ENCODE measurements at regions not wholly inside any gene's neighbourhood (a gene's known extent, or its start where the extent isn't known, plus 50 kb on each side); places are given as distances from the start of the nearest gene placed in this dataset.

- TF ChIP-seq, protein P1, sequence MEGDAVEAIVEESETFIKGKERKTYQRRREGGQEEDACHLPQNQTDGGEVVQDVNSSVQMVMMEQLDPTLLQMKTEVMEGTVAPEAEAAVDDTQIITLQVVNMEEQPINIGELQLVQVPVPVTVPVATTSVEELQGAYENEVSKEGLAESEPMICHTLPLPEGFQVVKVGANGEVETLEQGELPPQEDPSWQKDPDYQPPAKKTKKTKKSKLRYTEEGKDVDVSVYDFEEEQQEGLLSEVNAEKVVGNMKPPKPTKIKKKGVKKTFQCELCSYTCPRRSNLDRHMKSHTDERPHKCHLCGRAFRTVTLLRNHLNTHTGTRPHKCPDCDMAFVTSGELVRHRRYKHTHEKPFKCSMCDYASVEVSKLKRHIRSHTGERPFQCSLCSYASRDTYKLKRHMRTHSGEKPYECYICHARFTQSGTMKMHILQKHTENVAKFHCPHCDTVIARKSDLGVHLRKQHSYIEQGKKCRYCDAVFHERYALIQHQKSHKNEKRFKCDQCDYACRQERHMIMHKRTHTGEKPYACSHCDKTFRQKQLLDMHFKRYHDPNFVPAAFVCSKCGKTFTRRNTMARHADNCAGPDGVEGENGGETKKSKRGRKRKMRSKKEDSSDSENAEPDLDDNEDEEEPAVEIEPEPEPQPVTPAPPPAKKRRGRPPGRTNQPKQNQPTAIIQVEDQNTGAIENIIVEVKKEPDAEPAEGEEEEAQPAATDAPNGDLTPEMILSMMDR (IDR thresholded peaks at IDR 0.05): no peak
- no peaks in the 10 kb centered on the region for H3K36me3 ChIP-seq (ENCODE audit: low read depth)
- no peaks in the 10 kb centered on the region for H3K4me1 ChIP-seq (ENCODE audit: low read depth)
- peak in 1 of 3 donors; percentile 50 for DNase-seq
- intact Hi-C loops (cut with DNase I, micrococcal nuclease): loop anchor here (5.0 to 10.0 kb wide), 4 partner anchors 220 to 322 kb away; no protein-coding TSS in a partner anchor
- H3K9me3 ChIP-seq: no peaks in the 10 kb centered on the region
- ATAC-seq: peak; percentile 75
- no peak overlapping the region for H3K4me3 ChIP-seq
These were observed 143.0 kb upstream of the HDAC9 start for GRCh38 chr7:18352339-18353255.

GRCh38 chr7:18353339-18353738, 142.2 kb upstream of the HDAC9 start:
- TF ChIP-seq, protein P1 (IDR thresholded peaks at IDR 0.05): no peak
- ATAC-seq: no peak
- intact Hi-C loops (cut with DNase I, micrococcal nuclease): loop anchor here (5.0 to 10.0 kb wide), 4 partner anchors 219 to 321 kb away; no protein-coding TSS in a partner anchor
- no peak for DNase-seq
- H3K9me3 ChIP-seq: no peaks in the 10 kb centered on the region
- no peaks in the 10 kb centered on the region for H3K36me3 ChIP-seq (ENCODE audit: low read depth)
- H3K4me1 ChIP-seq (ENCODE audit: low read depth): no peaks in the 10 kb centered on the region
- H3K4me3 ChIP-seq: no peak overlapping the region

DNA sequence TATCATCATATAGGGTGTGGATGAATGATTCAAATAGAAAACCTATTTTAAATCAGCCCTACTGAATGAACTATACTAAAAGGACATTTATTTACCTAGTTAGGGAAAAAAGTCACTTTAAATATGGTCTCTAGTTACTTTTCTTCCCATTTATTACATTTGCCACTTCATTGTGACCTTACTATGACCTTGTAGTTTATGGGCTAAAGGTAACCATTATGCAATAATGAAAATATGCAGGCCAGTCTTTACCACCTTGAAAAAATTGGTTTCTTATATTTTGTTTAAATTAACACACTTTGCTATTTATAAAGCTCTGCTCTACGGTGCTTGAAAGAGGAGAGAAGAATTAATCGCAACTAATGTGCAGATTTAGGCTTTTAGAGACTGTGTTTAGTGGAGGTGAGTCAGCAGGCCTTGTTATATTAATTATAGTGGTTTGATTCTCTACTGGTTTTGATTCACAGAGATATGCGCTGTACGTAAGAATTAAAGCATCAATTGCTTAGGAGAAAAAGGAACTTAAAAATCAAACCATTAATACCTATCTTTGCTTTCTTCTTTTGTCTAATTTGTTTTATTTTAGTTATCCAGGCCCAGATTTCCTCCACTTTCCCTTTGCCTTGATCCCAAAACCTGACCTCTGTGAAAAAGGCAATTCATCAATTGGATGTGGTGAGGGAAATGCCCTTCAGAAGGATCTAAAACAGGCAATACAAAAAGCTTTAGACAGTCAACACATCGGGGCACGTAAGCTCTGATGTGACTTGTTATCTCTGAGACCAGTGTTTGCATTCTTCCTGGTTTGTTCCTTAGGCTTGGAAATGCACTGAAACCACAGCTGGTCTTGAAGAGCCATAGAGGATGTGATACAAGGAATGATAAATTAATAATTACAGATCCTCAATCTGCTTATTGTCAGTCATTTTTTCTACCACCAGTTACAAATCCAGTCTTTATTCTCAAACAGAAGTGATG, 141.2 kb upstream of the HDAC9 start:
- Histone ChIP-seq H3K4me3 (no peak overlapping the region), H3K9me3 (no peaks in the 10 kb centered on the region), H3K4me1 (ENCODE audit: low read depth) (no peaks in the 10 kb centered on the region), H3K36me3 (ENCODE audit: low read depth) (no peaks in the 10 kb centered on the region)
- intact Hi-C loops (cut with DNase I, micrococcal nuclease): loop anchor here (5.0 to 10.0 kb wide), 4 partner anchors 218 to 320 kb away; no protein-coding TSS in a partner anchor
- TF ChIP-seq, protein P1 (IDR thresholded peaks at IDR 0.05): no peak
- DNase-seq (no peak), ATAC-seq (no peak)

- intact Hi-C loops (cut with DNase I, micrococcal nuclease): loop anchor here (10.0 kb wide), 2 partner anchors 219 to 319 kb away; no protein-coding TSS in a partner anchor
- Histone ChIP-seq H3K9me3 (no peaks in the 10 kb centered on the region), H3K36me3 (ENCODE audit: low read depth) (no peaks in the 10 kb centered on the region), H3K4me3 (no peak overlapping the region), H3K4me1 (ENCODE audit: low read depth) (no peaks in the 10 kb centered on the region)
- DNase-seq: no peak
- TF ChIP-seq, protein P1 (IDR thresholded peaks at IDR 0.05): peak; percentile 33
- peak; percentile 82 for ATAC-seq
These were observed 139.3 kb upstream of the HDAC9 start for GRCh38 chr7:18356191-18356645.

GRCh38 chr7:18357691-18358090, 137.9 kb upstream of the HDAC9 start:
- Histone ChIP-seq H3K9me3 (no peaks in the 10 kb centered on the region), H3K36me3 (ENCODE audit: low read depth) (no peaks in the 10 kb centered on the region), H3K4me1 (ENCODE audit: low read depth) (no peaks in the 10 kb centered on the region), H3K4me3 (no peak overlapping the region)
- DNase-seq (no peak), ATAC-seq (peak; percentile 39)
- TF ChIP-seq, protein P1 (IDR thresholded peaks at IDR 0.05): no peak
- intact Hi-C loops (cut with DNase I, micrococcal nuclease): loop anchor here (10.0 kb wide), 2 partner anchors 217 to 317 kb away; no protein-coding TSS in a partner anchor

Measured in mucosa of descending colon (tissue), 3 donors.